ENCODE measurements at regions not wholly inside any gene's neighbourhood (a gene's known extent, or its start where the extent isn't known, plus 50 kb on each side); places are given as distances from the start of the nearest gene placed in this dataset.

- TF ChIP-seq CSDC2 (CRISPR knock-in tag; IDR thresholded peaks at IDR 0.05) (no peak), BACH2 (CRISPR knock-in tag; IDR thresholded peaks at IDR 0.05; ENCODE audit: borderline replicate concordance) (no peak)
- ATAC-seq = no peak
Measured at GRCh38 chr18:56146565-56146964, 491.8 kb downstream of the TXNL1 start.

DNA sequence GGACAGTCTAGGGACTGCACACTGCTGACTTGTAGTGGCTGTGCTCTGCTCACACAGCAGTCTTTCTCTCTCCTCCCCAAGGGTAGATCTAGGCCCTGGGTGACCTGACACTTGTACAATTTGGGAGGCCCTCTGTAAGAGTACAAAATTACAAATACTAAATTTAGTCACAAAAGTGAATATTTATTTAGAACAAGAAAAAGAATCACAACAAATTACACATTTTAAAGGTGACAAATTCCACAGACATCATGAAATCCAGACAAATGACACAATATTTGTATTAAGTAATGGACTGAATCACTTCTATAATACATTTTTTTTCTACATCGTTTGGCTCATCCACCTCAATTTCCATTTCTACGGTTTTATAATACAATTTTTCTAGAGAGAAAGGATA lies 496.4 kb downstream of the TXNL1 start:
- TF ChIP-seq TSHZ2 (CRISPR knock-in tag; IDR thresholded peaks at IDR 0.05) (no peak), ARNTL (CRISPR knock-in tag; IDR thresholded peaks at IDR 0.05; ENCODE audit: borderline replicate concordance, low read depth) (no peak), SNAI2 (CRISPR knock-in tag; IDR thresholded peaks at IDR 0.05) (no peak), ESRRG (CRISPR knock-in tag; IDR thresholded peaks at IDR 0.05) (no peak), ISL1 (CRISPR knock-in tag; IDR thresholded peaks at IDR 0.05) (no peak), ZNF70 (CRISPR knock-in tag; IDR thresholded peaks at IDR 0.05) (no peak), ZFP30 (CRISPR knock-in tag; IDR thresholded peaks at IDR 0.05) (no peak), CSDC2 (CRISPR knock-in tag; IDR thresholded peaks at IDR 0.05) (no peak), PPARA (CRISPR knock-in tag; IDR thresholded peaks at IDR 0.05; ENCODE audit: borderline replicate concordance) (no peak), ZFP3 (CRISPR knock-in tag; IDR thresholded peaks at IDR 0.05) (no peak), BACH2 (CRISPR knock-in tag; IDR thresholded peaks at IDR 0.05; ENCODE audit: borderline replicate concordance) (no peak)
- TF ChIP-seq, protein P1, sequence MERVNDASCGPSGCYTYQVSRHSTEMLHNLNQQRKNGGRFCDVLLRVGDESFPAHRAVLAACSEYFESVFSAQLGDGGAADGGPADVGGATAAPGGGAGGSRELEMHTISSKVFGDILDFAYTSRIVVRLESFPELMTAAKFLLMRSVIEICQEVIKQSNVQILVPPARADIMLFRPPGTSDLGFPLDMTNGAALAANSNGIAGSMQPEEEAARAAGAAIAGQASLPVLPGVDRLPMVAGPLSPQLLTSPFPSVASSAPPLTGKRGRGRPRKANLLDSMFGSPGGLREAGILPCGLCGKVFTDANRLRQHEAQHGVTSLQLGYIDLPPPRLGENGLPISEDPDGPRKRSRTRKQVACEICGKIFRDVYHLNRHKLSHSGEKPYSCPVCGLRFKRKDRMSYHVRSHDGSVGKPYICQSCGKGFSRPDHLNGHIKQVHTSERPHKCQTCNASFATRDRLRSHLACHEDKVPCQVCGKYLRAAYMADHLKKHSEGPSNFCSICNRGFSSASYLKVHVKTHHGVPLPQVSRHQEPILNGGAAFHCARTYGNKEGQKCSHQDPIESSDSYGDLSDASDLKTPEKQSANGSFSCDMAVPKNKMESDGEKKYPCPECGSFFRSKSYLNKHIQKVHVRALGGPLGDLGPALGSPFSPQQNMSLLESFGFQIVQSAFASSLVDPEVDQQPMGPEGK (CRISPR knock-in tag; IDR thresholded peaks at IDR 0.05; ENCODE audit: borderline replicate concordance) = no peak
- ATAC-seq = no peak

GRCh38 chr18:56139792-56140254 lies 498.6 kb downstream of the TXNL1 start:
- TF ChIP-seq RARB (CRISPR knock-in tag; IDR thresholded peaks at IDR 0.05) = no peak
- TF ChIP-seq ZNF70 (CRISPR knock-in tag; IDR thresholded peaks at IDR 0.05) = no peak
- TF ChIP-seq TCF4 (CRISPR knock-in tag; IDR thresholded peaks at IDR 0.05; ENCODE audit: borderline replicate concordance) = no peak
- TF ChIP-seq ZNF565 (CRISPR knock-in tag; conservative IDR thresholded peaks at IDR 0.05; ENCODE audit: low read depth) = no peak
- TF ChIP-seq TSHZ2 (CRISPR knock-in tag; IDR thresholded peaks at IDR 0.05) = no peak
- no peak for TF ChIP-seq PPARA (CRISPR knock-in tag; IDR thresholded peaks at IDR 0.05; ENCODE audit: borderline replicate concordance)
- ATAC-seq = no peak

- no peak for ATAC-seq
- TF ChIP-seq GLIS3 (CRISPR knock-in tag; IDR thresholded peaks at IDR 0.05) (no peak), ZFP3 (CRISPR knock-in tag; IDR thresholded peaks at IDR 0.05) (no peak), CSDC2 (CRISPR knock-in tag; IDR thresholded peaks at IDR 0.05) (no peak), CSRNP3 (CRISPR knock-in tag; IDR thresholded peaks at IDR 0.05) (no peak), OSR1 (CRISPR knock-in tag; IDR thresholded peaks at IDR 0.05) (no peak), PPARA (CRISPR knock-in tag; IDR thresholded peaks at IDR 0.05; ENCODE audit: borderline replicate concordance) (no peak), ZC3H10 (CRISPR knock-in tag; IDR thresholded peaks at IDR 0.05) (no peak), POU6F1 (CRISPR knock-in tag; IDR thresholded peaks at IDR 0.05; ENCODE audit: borderline replicate concordance, low read depth) (no peak), RARB (CRISPR knock-in tag; IDR thresholded peaks at IDR 0.05) (no peak), BACH2 (CRISPR knock-in tag; IDR thresholded peaks at IDR 0.05; ENCODE audit: borderline replicate concordance) (no peak)
- TF ChIP-seq, protein P1 (CRISPR knock-in tag; IDR thresholded peaks at IDR 0.05; ENCODE audit: borderline replicate concordance) = no peak
Measured at GRCh38 chr18:56139372-56139771, 499.0 kb downstream of the TXNL1 start.

Data from SK-N-SH treated with all-trans-retinoic acid at 6 μM for 48 hours (cell line).